ENCODE measurements at regions not wholly inside any gene's neighbourhood (a gene's known extent, or its start where the extent isn't known, plus 50 kb on each side); places are given as distances from the start of the nearest gene placed in this dataset.

GRCh38 chr1:238248356-238248755 lies 357.6 kb upstream of the ZP4 start:
- no peaks in the 10 kb centered on the region for H3K4me1 ChIP-seq
- TF ChIP-seq EP300 (IDR thresholded peaks at IDR 0.05) (no peak), CTCF (IDR thresholded peaks at IDR 0.05) (no peak), POLR2AphosphoS5 (IDR thresholded peaks at IDR 0.05) (no peak), POLR2A (IDR thresholded peaks at IDR 0.05) (no peak)
- 79% methylated on average over 3 of the region's 3 CpGs; no CpG with 5 or more reads in 1 of the 2 donors for WGBS, 2 donors (ENCODE audit: low coverage in 1 of 2)

GRCh38 chr1:238242181-238242580 lies 351.5 kb upstream of the ZP4 start:
- Histone ChIP-seq H3K27ac (no peak overlapping the region), H3K9me3 (no peaks in the 10 kb centered on the region), H3K4me1 (no peaks in the 10 kb centered on the region), H3K36me3 (no peaks in the 10 kb centered on the region), H3K27me3 (no peaks in the 10 kb centered on the region), H3K4me3 (no peak overlapping the region)
- TF ChIP-seq POLR2A (IDR thresholded peaks at IDR 0.05) = no peak
- no peak for TF ChIP-seq CTCF (IDR thresholded peaks at IDR 0.05)
- TF ChIP-seq EP300 (IDR thresholded peaks at IDR 0.05) = no peak
- no peak for TF ChIP-seq POLR2AphosphoS5 (IDR thresholded peaks at IDR 0.05)
- ATAC-seq = no peak
- 75 to 82% methylated on average over 1 of the region's 1 CpG for WGBS, 2 donors (ENCODE audit: low coverage in 1 of 2)

More at GRCh38 chr1:238248356-238248755, 357.6 kb upstream of the ZP4 start:
- H3K27me3 ChIP-seq = no peaks in the 10 kb centered on the region
- no peaks in the 10 kb centered on the region for H3K36me3 ChIP-seq
- no peaks in the 10 kb centered on the region for H3K9me3 ChIP-seq
- no peak overlapping the region for H3K27ac ChIP-seq
- ATAC-seq = no peak
- H3K4me3 ChIP-seq = no peak overlapping the region

- TF ChIP-seq CTCF (IDR thresholded peaks at IDR 0.05) (no peak), POLR2AphosphoS5 (IDR thresholded peaks at IDR 0.05) (no peak), EP300 (IDR thresholded peaks at IDR 0.05) (no peak), POLR2A (IDR thresholded peaks at IDR 0.05) (no peak)
Measured at GRCh38 chr1:238241607-238242006, 350.9 kb upstream of the ZP4 start.

DNA sequence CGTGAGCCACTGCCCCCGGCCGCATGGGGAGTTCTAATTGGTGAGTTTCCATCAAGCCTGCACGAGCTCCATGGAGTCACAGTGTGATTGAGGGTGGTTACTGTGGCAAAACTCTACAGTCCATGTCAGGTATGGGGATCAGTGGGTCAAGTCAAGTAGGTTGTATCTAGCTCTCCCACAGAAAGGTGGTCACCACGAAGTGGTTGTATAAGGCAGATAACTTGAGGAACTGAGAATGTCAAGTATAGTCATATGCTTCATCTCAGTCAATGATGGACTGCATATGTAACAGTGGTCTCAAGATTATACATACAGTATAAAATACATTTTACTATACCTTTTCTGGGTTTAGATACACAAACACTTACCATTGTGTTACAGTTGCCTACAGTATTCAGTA lies 348.6 kb upstream of the ZP4 start:
- H3K27me3 ChIP-seq = no peaks in the 10 kb centered on the region
- no peak for TF ChIP-seq CTCF (IDR thresholded peaks at IDR 0.05)
- no peak for TF ChIP-seq EP300 (IDR thresholded peaks at IDR 0.05)
- TF ChIP-seq POLR2A (IDR thresholded peaks at IDR 0.05) = no peak
- H3K27ac ChIP-seq = no peak overlapping the region
- no peak for ATAC-seq
- no peaks in the 10 kb centered on the region for H3K9me3 ChIP-seq
- H3K4me1 ChIP-seq = no peaks in the 10 kb centered on the region
- no peak overlapping the region for H3K4me3 ChIP-seq
- H3K36me3 ChIP-seq = no peaks in the 10 kb centered on the region
- 57 to 67% methylated on average over 1 of the region's 5 CpGs for WGBS, 2 donors (ENCODE audit: low coverage in 1 of 2)

More at GRCh38 chr1:238241607-238242006, 350.9 kb upstream of the ZP4 start:
- H3K9me3 ChIP-seq = no peaks in the 10 kb centered on the region
- no peak overlapping the region for H3K4me3 ChIP-seq
- WGBS, 2 donors (ENCODE audit: low coverage in 1 of 2) = 89 to 91% methylated on average over 3 of the region's 3 CpGs
- H3K27ac ChIP-seq = no peak overlapping the region
- no peak for ATAC-seq
- no peaks in the 10 kb centered on the region for H3K4me1 ChIP-seq
- no peaks in the 10 kb centered on the region for H3K36me3 ChIP-seq
- no peaks in the 10 kb centered on the region for H3K27me3 ChIP-seq

DNA sequence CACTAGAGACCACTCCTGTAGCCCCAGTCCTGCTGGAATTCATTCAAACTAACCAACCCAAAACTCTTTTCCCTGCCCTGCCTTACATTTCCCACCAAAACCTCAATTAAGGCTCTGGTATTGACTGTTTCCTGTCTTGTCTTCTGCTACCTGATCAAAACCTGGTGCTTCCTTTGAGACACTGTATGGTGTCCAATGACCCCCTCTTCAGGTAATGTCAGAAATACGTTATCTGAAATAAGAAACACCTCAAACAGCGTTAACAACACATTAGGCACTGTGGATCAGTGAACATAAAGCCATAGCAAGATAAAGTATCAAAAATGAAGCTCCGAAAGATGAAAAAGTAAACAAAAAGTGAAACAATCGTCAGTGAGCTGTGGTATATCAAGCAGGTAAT lies 343.2 kb upstream of the ZP4 start:
- TF ChIP-seq POLR2A (IDR thresholded peaks at IDR 0.05) (no peak), EP300 (IDR thresholded peaks at IDR 0.05) (no peak), CTCF (IDR thresholded peaks at IDR 0.05) (no peak), POLR2AphosphoS5 (IDR thresholded peaks at IDR 0.05) (no peak)
- Histone ChIP-seq H3K4me1 (peaks cover 0 to 18% (median 2%) of the 10 kb centered on the region in 3 donors), H3K36me3 (no peaks in the 10 kb centered on the region), H3K27ac (no peak overlapping the region), H3K9me3 (no peaks in the 10 kb centered on the region), H3K4me3 (no peak overlapping the region), H3K27me3 (no peaks in the 10 kb centered on the region)
- WGBS, 2 donors (ENCODE audit: low coverage in 1 of 2) = 30 to 50% methylated on average over 4 of the region's 4 CpGs
- ATAC-seq = no peak
